ENCODE measurements at regions not wholly inside any gene's neighbourhood (a gene's known extent, or its start where the extent isn't known, plus 50 kb on each side); places are given as distances from the start of the nearest gene placed in this dataset.

DNA sequence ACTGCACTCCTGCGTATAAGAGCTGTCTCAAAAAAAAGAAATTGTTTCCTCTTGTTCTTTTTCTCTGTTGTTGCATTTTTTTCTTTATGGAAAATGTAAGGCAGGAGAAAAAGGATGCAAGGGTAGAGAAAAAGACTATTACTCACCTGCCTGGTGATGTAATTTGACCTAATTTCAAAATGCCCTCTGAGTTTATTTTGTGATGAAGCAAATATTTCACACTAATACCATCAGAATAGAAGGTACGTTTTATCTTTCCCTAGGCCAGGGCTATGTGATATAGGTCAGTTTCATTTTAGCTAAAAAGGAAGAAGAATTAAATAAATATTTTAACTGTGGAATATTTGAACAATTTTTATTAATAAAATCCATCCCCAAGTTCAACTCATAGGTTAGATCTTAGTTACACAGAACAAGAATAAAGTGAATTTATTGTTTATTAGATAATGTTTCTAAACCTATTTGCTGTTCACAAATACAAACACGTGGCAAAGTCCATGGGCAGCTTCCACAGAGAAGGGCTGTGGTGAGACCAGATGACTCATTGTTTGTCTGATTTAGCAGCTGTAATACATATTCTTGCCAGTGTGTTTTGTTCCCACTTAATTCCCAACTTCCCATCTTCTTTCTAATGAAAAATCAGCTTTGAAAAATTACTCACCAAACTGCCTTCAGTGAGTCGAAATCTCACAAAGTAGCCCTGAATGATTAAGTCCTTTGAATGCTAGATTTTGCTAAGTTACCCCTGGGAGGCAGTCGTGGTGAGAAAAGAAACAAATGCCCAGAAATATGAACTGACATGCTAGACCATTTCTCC is 52.8 kb upstream of the CCDC112 start:
- DNase-seq: no peak
- no CpG with 5 or more reads among the region's 5 CpGs for WGBS (ENCODE audit: extremely low coverage, insufficient read length, low lambda C conversion rate)
- H2BK120ac ChIP-seq (ENCODE audit: low read depth, low read length, poor library complexity, severe bottlenecking): no peak overlapping the region
- H3K4me2 ChIP-seq (ENCODE audit: insufficient read depth, insufficient read length, low read length): no peak overlapping the region
- no peak overlapping the region for H2AK5ac ChIP-seq (ENCODE audit: insufficient read length, low read length)
- no peak overlapping the region for H4K8ac ChIP-seq (replicated peaks; ENCODE audit: insufficient read length, low read depth, low read length)
- no peak overlapping the region for H3K9ac ChIP-seq (ENCODE audit: extremely low read depth, insufficient read length, low read length)
- no peak overlapping the region for H2BK20ac ChIP-seq (ENCODE audit: low read depth, low read length, poor library complexity, severe bottlenecking)
- no peaks in the 10 kb centered on the region for H3K79me2 ChIP-seq (ENCODE audit: insufficient read depth, low read length)
- no peaks in the 10 kb centered on the region for H3K4me1 ChIP-seq (ENCODE audit: insufficient read depth, low read length)
- no peaks in the 10 kb centered on the region for H3K27me3 Mint-ChIP-seq (ENCODE audit: low read depth)
- peaks cover 0 to 4% (median under 1%) of the 10 kb centered on the region in 3 experiments; a peak in 5 of 7 replicates for H3K36me3 Mint-ChIP-seq (ENCODE audit: insufficient read depth in 1 of 3, low read depth in 3 of 3)
- no peak overlapping the region for H3K27ac ChIP-seq (ENCODE audit: insufficient read length, low read depth, low read length)
- H3T11ph ChIP-seq (ENCODE audit: low read length): no peak overlapping the region
- no peak overlapping the region for H3K18ac ChIP-seq (ENCODE audit: insufficient read length, low read depth, low read length)
- H3K9me3 Mint-ChIP-seq: peaks cover under 1 to 8% of the 10 kb centered on the region in 2 experiments; a peak in 4 of 5 replicates
- H3K23ac ChIP-seq (ENCODE audit: insufficient read length, low read depth, low read length): no peak overlapping the region
- H3K4me1 Mint-ChIP-seq: peaks cover 2 to 9% of the 10 kb centered on the region in 2 experiments; a peak in 2 of 4 replicates
- no peak overlapping the region for H4K5ac ChIP-seq (ENCODE audit: insufficient read length, low read depth, low read length)
- no peaks in the 10 kb centered on the region for H3K9me3 ChIP-seq (ENCODE audit: control insufficient read depth, low read depth, low read length)
- H2BK15ac ChIP-seq (ENCODE audit: low read depth, low read length): no peak overlapping the region
- no peaks in the 10 kb centered on the region for H3K23me2 ChIP-seq (ENCODE audit: insufficient read length, low read depth, low read length, poor library complexity, severe bottlenecking)
- no peaks in the 10 kb centered on the region for H4K20me1 ChIP-seq (ENCODE audit: control insufficient read depth, insufficient read depth, insufficient read length)
- H2BK12ac ChIP-seq (ENCODE audit: insufficient read length, low read depth, low read length): no peak overlapping the region
- TF ChIP-seq, protein P1, sequence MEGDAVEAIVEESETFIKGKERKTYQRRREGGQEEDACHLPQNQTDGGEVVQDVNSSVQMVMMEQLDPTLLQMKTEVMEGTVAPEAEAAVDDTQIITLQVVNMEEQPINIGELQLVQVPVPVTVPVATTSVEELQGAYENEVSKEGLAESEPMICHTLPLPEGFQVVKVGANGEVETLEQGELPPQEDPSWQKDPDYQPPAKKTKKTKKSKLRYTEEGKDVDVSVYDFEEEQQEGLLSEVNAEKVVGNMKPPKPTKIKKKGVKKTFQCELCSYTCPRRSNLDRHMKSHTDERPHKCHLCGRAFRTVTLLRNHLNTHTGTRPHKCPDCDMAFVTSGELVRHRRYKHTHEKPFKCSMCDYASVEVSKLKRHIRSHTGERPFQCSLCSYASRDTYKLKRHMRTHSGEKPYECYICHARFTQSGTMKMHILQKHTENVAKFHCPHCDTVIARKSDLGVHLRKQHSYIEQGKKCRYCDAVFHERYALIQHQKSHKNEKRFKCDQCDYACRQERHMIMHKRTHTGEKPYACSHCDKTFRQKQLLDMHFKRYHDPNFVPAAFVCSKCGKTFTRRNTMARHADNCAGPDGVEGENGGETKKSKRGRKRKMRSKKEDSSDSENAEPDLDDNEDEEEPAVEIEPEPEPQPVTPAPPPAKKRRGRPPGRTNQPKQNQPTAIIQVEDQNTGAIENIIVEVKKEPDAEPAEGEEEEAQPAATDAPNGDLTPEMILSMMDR (conservative IDR thresholded peaks at IDR 0.05): no peak
- no peak overlapping the region for H3K4me3 Mint-ChIP-seq
- no peak overlapping the region for H3K56ac ChIP-seq (ENCODE audit: insufficient read length, low read depth, low read length)
- no peaks in the 10 kb centered on the region for H3K27me3 ChIP-seq (ENCODE audit: insufficient read depth, low read length)
- no peaks in the 10 kb centered on the region for H3K79me1 ChIP-seq (ENCODE audit: insufficient read depth, low read depth, low read length, poor library complexity, severe bottlenecking)
- no peak overlapping the region for H2AFZ ChIP-seq (ENCODE audit: low read length)
- H3K4ac ChIP-seq (ENCODE audit: low read depth, low read length): no peak overlapping the region
- H3K14ac ChIP-seq (ENCODE audit: insufficient read depth, low read length): no peak overlapping the region
- H2BK5ac ChIP-seq (ENCODE audit: insufficient read length, low read length): no peak overlapping the region
- H3K27ac Mint-ChIP-seq: no peak overlapping the region
- no peak overlapping the region for H4K91ac ChIP-seq (ENCODE audit: insufficient read length, low read depth, low read length)
